ENCODE measurements at regions not wholly inside any gene's neighbourhood (a gene's known extent, or its start where the extent isn't known, plus 50 kb on each side); places are given as distances from the start of the nearest gene placed in this dataset.

GRCh38 chr20:6253396-6253795 lies 130.6 kb upstream of the FERMT1 start:
- Histone ChIP-seq H3K4me1 (ENCODE audit: control insufficient read depth in 1 of 2, insufficient read depth in 2 of 2, low read length in 2 of 2) (no peaks in the 10 kb centered on the region), H3K9me3 (replicated peaks in 1 of 2; ENCODE audit: control insufficient read depth in 1 of 2, insufficient read depth in 1 of 2, low read length in 2 of 2) (no peaks in the 10 kb centered on the region), H3K4me3 (replicated peaks in 1 of 3; ENCODE audit: low read depth in 2 of 3, low read length in 3 of 3) (no peak overlapping the region), H3K27ac (ENCODE audit: low read depth in 1 of 2, low read length in 2 of 2) (no peak overlapping the region), H3K79me2 (ENCODE audit: insufficient read depth, low read length) (no peaks in the 10 kb centered on the region), H3K4me2 (replicated peaks; ENCODE audit: extremely low read depth, low read length, poor library complexity, severe bottlenecking) (no peak overlapping the region), H3K36me3 (replicated peaks in 1 of 2; ENCODE audit: control insufficient read depth in 1 of 2, insufficient read depth in 2 of 2, low read length in 2 of 2) (no peaks in the 10 kb centered on the region), H3K9ac (ENCODE audit: insufficient read depth, low read length, poor library complexity, severe bottlenecking) (no peak overlapping the region), H3K27me3 (ENCODE audit: control insufficient read depth in 2 of 2, insufficient read depth in 2 of 2, low read length in 2 of 2) (no peaks in the 10 kb centered on the region), H4K20me1 (ENCODE audit: insufficient read depth, low read length) (no peaks in the 10 kb centered on the region), H2AFZ (ENCODE audit: insufficient read depth, low read depth, low read length, poor library complexity, severe bottlenecking) (no peak overlapping the region)
- TF ChIP-seq CTCF (IDR thresholded peaks at IDR 0.05): no peak
- DNase-seq: no peak
- peaks cover 0 to 2% (median 0%) of the 10 kb centered on the region in 7 donors for H3K9me3 Mint-ChIP-seq
- no peak overlapping the region for H3K27ac Mint-ChIP-seq
- intact Hi-C loops (cut with micrococcal nuclease): no loop called here
- H3K4me3 Mint-ChIP-seq: no peak overlapping the region
- no CpG with 5 or more reads among the region's 2 CpGs for WGBS (ENCODE audit: insufficient coverage)
- peaks cover 2 to 4% (median 2%) of the 10 kb centered on the region in 3 donors for H3K27me3 Mint-ChIP-seq (ENCODE audit: low read depth in 3 of 3)
- H3K36me3 Mint-ChIP-seq: no peaks in the 10 kb centered on the region
- no peaks in the 10 kb centered on the region for H3K4me1 Mint-ChIP-seq

DNA sequence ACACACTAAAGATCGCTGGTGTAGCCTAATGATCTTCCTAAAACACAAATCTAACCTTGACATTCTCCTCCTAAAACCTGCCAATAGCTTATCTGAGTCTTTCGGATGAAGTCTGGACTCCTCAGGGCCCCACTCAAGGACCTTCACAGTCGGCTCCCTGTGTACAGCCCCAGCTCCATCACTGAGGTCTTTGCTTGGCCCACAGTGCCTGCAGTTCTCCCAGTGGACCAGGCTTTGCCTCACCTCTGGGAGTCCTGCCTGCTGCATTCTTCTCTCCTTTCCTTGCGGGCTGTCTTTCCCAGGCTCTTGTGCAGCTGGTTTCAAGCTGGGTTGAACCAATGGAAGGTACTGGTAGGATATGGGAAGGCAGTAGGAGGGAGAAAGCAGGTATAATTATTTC lies 122.6 kb upstream of the FERMT1 start:
- Mint-ChIP-seq H3K27ac (no peak overlapping the region), H3K4me3 (no peak overlapping the region), H3K9me3 (peaks cover 0 to 6% (median 2%) of the 10 kb centered on the region in 7 donors), H3K36me3 (no peaks in the 10 kb centered on the region), H3K27me3 (ENCODE audit: low read depth in 3 of 3) (peaks cover 0 to 3% (median 2%) of the 10 kb centered on the region in 3 donors), H3K4me1 (no peaks in the 10 kb centered on the region)
- Histone ChIP-seq H2AFZ (ENCODE audit: insufficient read depth, low read depth, low read length, poor library complexity, severe bottlenecking) (no peak overlapping the region), H3K4me2 (replicated peaks; ENCODE audit: extremely low read depth, low read length, poor library complexity, severe bottlenecking) (no peak overlapping the region), H3K36me3 (replicated peaks in 1 of 2; ENCODE audit: control insufficient read depth in 1 of 2, insufficient read depth in 2 of 2, low read length in 2 of 2) (no peaks in the 10 kb centered on the region), H3K27me3 (ENCODE audit: control insufficient read depth in 2 of 2, insufficient read depth in 2 of 2, low read length in 2 of 2) (no peaks in the 10 kb centered on the region), H3K79me2 (ENCODE audit: insufficient read depth, low read length) (no peaks in the 10 kb centered on the region), H3K4me1 (ENCODE audit: control insufficient read depth in 1 of 2, insufficient read depth in 2 of 2, low read length in 2 of 2) (no peaks in the 10 kb centered on the region), H3K9ac (ENCODE audit: insufficient read depth, low read length, poor library complexity, severe bottlenecking) (no peak overlapping the region), H3K27ac (ENCODE audit: low read depth in 1 of 2, low read length in 2 of 2) (no peak overlapping the region), H3K9me3 (replicated peaks in 1 of 2; ENCODE audit: control insufficient read depth in 1 of 2, insufficient read depth in 1 of 2, low read length in 2 of 2) (no peaks in the 10 kb centered on the region), H3K4me3 (replicated peaks in 1 of 3; ENCODE audit: low read depth in 2 of 3, low read length in 3 of 3) (no peak overlapping the region), H4K20me1 (ENCODE audit: insufficient read depth, low read length) (no peaks in the 10 kb centered on the region)
- no peak for TF ChIP-seq CTCF (IDR thresholded peaks at IDR 0.05)
- DNase-seq: no peak
- 84% methylated on average over 3 of the region's 4 CpGs for WGBS (ENCODE audit: insufficient coverage)
- intact Hi-C loops (cut with micrococcal nuclease): no loop called here

Data from CD14-positive monocyte (primary cell).